ENCODE measurements at regions not wholly inside any gene's neighbourhood (a gene's known extent, or its start where the extent isn't known, plus 50 kb on each side); places are given as distances from the start of the nearest gene placed in this dataset.

GRCh38 chr10:78335371-78335690 lies 301.7 kb downstream of the RPS24 start:
- Mint-ChIP-seq H3K27ac (no peak overlapping the region), H3K27me3 (peaks cover 6 to 40% of the 10 kb centered on the region in 2 donors), H3K36me3 (peaks cover 0 to 4% (median 0%) of the 10 kb centered on the region in 3 donors), H3K9me3 (peaks cover 0 to 5% (median 1%) of the 10 kb centered on the region in 5 donors), H3K4me3 (no peak overlapping the region), H3K4me1 (no peaks in the 10 kb centered on the region)
- ChIA-PET POLR2A (no interaction called here), CTCF (no interaction called here)
- Histone ChIP-seq H3K9me3 (ENCODE audit: low read length) (no peaks in the 10 kb centered on the region), H3K4me1 (ENCODE audit: insufficient read depth, low read length) (no peaks in the 10 kb centered on the region), H3K27me3 (ENCODE audit: insufficient read depth, low read length, poor library complexity, severe bottlenecking) (no peaks in the 10 kb centered on the region), H3K36me3 (ENCODE audit: insufficient read depth, low read length) (no peaks in the 10 kb centered on the region), H3K4me3 (ENCODE audit: low read length) (no peak overlapping the region), H3K27ac (ENCODE audit: low read depth, low read length) (no peak overlapping the region)
- DNase-seq, result no peak

DNA sequence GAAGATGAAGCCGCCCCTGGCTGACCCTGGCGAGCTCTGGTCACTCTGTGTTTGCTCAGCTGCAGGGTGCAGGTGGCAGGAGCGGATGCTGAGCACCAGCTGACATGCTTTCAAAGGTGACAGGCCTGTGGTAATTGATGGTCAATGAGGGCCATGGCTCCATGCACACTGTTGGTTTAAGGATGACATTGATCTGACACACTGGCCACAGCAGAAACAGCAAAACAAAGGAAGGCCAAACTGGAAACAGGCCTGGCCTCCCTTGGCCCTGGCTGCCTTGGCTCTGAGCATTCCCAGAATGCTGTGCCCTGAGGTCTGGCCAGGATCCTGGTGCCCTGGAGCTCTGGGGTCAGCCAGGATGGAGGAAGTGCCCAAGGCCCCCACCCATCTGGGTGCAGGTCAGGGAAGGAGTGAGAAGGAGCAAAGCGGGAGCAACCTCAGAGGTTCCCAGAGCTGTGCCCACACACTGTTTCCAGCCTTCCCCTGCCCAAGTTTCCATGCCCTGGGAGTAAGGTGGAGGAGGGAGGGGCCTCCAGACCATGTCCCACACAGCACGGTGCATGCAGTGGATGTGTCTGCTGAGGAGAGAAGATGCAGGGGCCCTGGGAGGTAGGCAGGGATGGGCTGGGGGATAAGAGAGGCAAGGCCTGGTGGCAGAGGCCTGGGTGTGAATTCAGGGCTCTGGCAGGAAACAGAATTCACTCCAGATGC lies 302.2 kb downstream of the RPS24 start:
- no peak for DNase-seq
- no peaks in the 10 kb centered on the region for H3K4me1 Mint-ChIP-seq
- CTCF ChIA-PET, result no interaction called here
- no peaks in the 10 kb centered on the region for H3K27me3 ChIP-seq (ENCODE audit: insufficient read depth, low read length, poor library complexity, severe bottlenecking)
- H3K27me3 Mint-ChIP-seq, result peaks cover 6 to 37% of the 10 kb centered on the region in 2 donors
- POLR2A ChIA-PET, result no interaction called here
- no peaks in the 10 kb centered on the region for H3K4me1 ChIP-seq (ENCODE audit: insufficient read depth, low read length)
- H3K4me3 Mint-ChIP-seq, result no peak overlapping the region
- H3K36me3 Mint-ChIP-seq, result peaks cover 0 to 4% (median 0%) of the 10 kb centered on the region in 3 donors
- no peaks in the 10 kb centered on the region for H3K9me3 ChIP-seq (ENCODE audit: low read length)
- H3K4me3 ChIP-seq (ENCODE audit: low read length), result no peak overlapping the region
- peaks cover 0 to 5% (median 1%) of the 10 kb centered on the region in 5 donors for H3K9me3 Mint-ChIP-seq
- no peaks in the 10 kb centered on the region for H3K36me3 ChIP-seq (ENCODE audit: insufficient read depth, low read length)
- H3K27ac ChIP-seq (ENCODE audit: low read depth, low read length), result no peak overlapping the region
- H3K27ac Mint-ChIP-seq, result peak overlapping the region in 1 of 8 donors; percentile 25

DNA sequence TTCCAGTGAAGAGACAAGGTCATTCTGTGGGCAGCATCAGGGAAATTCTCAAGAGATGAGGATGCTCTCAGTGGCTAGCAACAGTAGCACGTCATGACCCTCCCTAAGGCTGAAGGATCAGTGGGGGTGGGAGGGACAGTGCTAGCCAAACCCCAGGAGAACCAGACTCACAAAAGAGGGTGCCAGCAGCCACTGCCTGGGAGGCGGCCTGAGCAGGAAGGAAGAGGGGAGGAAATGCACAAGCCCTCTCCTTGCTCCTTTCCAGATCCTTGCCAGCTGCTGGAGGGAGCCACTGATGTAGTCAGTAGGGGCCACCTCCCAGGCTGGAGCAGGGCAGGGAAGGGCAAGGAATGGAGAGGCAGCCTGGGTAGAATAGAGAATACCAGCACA lies 302.7 kb downstream of the RPS24 start:
- no peak overlapping the region for H3K4me3 Mint-ChIP-seq
- no peaks in the 10 kb centered on the region for H3K27me3 ChIP-seq (ENCODE audit: insufficient read depth, low read length, poor library complexity, severe bottlenecking)
- no peaks in the 10 kb centered on the region for H3K36me3 ChIP-seq (ENCODE audit: insufficient read depth, low read length)
- H3K27ac Mint-ChIP-seq, result peak overlapping the region in 1 of 8 donors; percentile 25
- H3K4me1 Mint-ChIP-seq, result no peaks in the 10 kb centered on the region
- peaks cover 0 to 4% (median 0%) of the 10 kb centered on the region in 3 donors for H3K36me3 Mint-ChIP-seq
- H3K27me3 Mint-ChIP-seq, result peaks cover 6 to 31% of the 10 kb centered on the region in 2 donors
- H3K27ac ChIP-seq (ENCODE audit: low read depth, low read length), result no peak overlapping the region
- H3K9me3 ChIP-seq (ENCODE audit: low read length), result no peaks in the 10 kb centered on the region
- POLR2A ChIA-PET, result no interaction called here
- peaks cover 0 to 5% (median 0%) of the 10 kb centered on the region in 5 donors for H3K9me3 Mint-ChIP-seq
- CTCF ChIA-PET, result no interaction called here
- no peaks in the 10 kb centered on the region for H3K4me1 ChIP-seq (ENCODE audit: insufficient read depth, low read length)
- DNase-seq, result no peak
- H3K4me3 ChIP-seq (ENCODE audit: low read length), result no peak overlapping the region

DNA sequence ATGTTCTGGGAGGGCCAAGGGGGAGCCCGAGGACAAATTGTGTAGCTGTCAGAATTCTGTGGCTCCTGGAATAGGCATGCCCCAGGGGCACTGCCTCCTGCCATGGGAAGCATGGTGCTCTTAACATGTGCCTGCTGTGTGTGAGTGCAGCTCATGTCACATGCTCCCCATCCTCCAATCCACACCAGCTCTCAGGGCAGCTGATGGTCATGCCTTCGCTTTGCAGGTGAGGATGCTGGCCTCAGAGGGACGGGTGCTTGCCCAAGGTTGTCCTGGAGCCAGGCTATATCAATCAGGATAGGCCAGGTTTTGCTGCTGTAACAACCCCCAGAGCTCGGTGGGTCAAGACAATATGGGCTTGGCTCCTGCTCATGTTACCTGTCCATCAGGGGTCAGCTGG lies 303.4 kb downstream of the RPS24 start:
- no peak for DNase-seq
- Mint-ChIP-seq H3K27me3 (peaks cover 6 to 25% of the 10 kb centered on the region in 2 donors), H3K27ac (no peak overlapping the region), H3K4me1 (no peaks in the 10 kb centered on the region), H3K36me3 (peaks cover 0 to 4% (median 0%) of the 10 kb centered on the region in 3 donors), H3K4me3 (no peak overlapping the region), H3K9me3 (peaks cover 0 to 5% (median 0%) of the 10 kb centered on the region in 5 donors)
- H3K9me3 ChIP-seq (ENCODE audit: low read length), result no peaks in the 10 kb centered on the region
- no peak overlapping the region for H3K27ac ChIP-seq (ENCODE audit: low read depth, low read length)
- no peaks in the 10 kb centered on the region for H3K4me1 ChIP-seq (ENCODE audit: insufficient read depth, low read length)
- ChIA-PET CTCF (no interaction called here), POLR2A (no interaction called here)
- H3K36me3 ChIP-seq (ENCODE audit: insufficient read depth, low read length), result no peaks in the 10 kb centered on the region
- H3K27me3 ChIP-seq (ENCODE audit: insufficient read depth, low read length, poor library complexity, severe bottlenecking), result no peaks in the 10 kb centered on the region
- H3K4me3 ChIP-seq (ENCODE audit: low read length), result no peak overlapping the region

DNA sequence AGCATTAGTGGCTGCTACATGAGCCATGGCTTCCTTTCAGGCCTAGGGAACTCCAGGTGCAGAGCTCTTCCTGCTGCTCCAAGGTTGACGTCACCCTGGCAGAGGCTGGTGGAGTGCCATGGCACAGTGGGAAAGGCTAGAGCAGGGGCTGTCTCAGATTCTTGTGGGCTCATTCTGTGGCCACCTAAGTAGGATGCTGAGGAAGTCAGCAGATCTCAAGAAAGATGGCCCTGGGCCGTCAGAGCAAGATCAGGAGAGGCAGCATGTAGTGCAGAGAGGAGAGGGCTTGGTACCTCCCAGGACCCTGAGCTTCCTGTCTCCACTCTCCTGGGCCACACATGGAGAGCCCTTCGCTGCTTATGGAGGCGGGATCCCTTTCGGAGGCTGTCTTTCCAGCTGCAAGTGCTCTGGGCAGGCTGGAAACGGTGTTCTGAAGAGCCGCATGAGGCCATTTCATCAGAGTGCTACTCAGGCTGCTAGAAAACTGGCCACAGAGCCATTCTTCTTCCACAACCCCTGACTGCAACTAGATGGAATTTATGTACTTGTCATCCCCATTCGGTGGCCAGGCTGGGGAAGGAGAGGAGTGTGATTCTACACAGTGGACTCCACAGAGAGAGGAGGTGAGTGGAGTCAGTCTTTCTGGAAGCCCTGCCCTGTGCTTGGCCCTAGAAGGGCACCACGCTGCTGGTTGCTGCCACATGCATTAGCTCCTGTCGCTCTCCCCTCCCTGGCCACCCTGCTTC lies 304.2 kb downstream of the RPS24 start:
- ChIA-PET POLR2A (no interaction called here), CTCF (no interaction called here)

DNA sequence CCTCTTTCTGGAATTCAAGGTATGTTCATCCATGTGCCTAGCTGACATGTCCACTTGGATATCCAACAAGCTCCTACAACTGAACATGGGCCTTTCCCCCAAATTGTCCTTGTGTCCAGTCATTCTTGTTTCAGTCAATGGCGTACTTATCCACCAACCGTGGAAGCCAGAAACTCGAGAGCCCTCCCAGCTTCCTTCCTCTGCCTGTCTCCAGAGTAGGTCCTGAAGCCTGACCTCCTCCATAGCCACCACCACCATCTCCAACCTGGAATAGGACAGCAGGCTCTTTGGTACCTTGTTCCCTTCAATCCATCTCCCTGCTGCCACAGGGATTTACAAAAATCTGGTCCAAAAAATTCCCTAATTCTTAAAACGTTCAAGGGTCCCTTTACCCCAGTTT lies 305.1 kb downstream of the RPS24 start:
- Mint-ChIP-seq H3K27me3 (peaks cover 3 to 15% of the 10 kb centered on the region in 2 donors), H3K36me3 (no peaks in the 10 kb centered on the region), H3K4me1 (no peaks in the 10 kb centered on the region), H3K9me3 (peaks cover 0 to under 1% (median 0%) of the 10 kb centered on the region in 5 donors), H3K4me3 (no peak overlapping the region), H3K27ac (no peak overlapping the region)
- ChIA-PET POLR2A (no interaction called here), CTCF (no interaction called here)
- Histone ChIP-seq H3K4me1 (ENCODE audit: insufficient read depth, low read length) (no peaks in the 10 kb centered on the region), H3K27ac (ENCODE audit: low read depth, low read length) (no peak overlapping the region), H3K36me3 (ENCODE audit: insufficient read depth, low read length) (no peaks in the 10 kb centered on the region), H3K27me3 (ENCODE audit: insufficient read depth, low read length, poor library complexity, severe bottlenecking) (no peaks in the 10 kb centered on the region), H3K4me3 (ENCODE audit: low read length) (no peak overlapping the region), H3K9me3 (ENCODE audit: low read length) (no peaks in the 10 kb centered on the region)
- no peak for DNase-seq

More for the DNA sequence above, 304.2 kb downstream of the RPS24 start:
- DNase-seq, result no peak
- no peak overlapping the region for H3K4me3 Mint-ChIP-seq
- Histone ChIP-seq H3K36me3 (ENCODE audit: insufficient read depth, low read length) (no peaks in the 10 kb centered on the region), H3K27me3 (ENCODE audit: insufficient read depth, low read length, poor library complexity, severe bottlenecking) (no peaks in the 10 kb centered on the region), H3K4me3 (ENCODE audit: low read length) (no peak overlapping the region), H3K9me3 (ENCODE audit: low read length) (no peaks in the 10 kb centered on the region), H3K4me1 (ENCODE audit: insufficient read depth, low read length) (no peaks in the 10 kb centered on the region), H3K27ac (ENCODE audit: low read depth, low read length) (no peak overlapping the region)
- peaks cover 0 to 4% (median 0%) of the 10 kb centered on the region in 3 donors for H3K36me3 Mint-ChIP-seq
- H3K27ac Mint-ChIP-seq, result no peak overlapping the region
- H3K9me3 Mint-ChIP-seq, result peaks cover 0 to 5% (median 0%) of the 10 kb centered on the region in 5 donors
- H3K27me3 Mint-ChIP-seq, result peaks cover 4 to 17% of the 10 kb centered on the region in 2 donors
- H3K4me1 Mint-ChIP-seq, result no peaks in the 10 kb centered on the region

DNA sequence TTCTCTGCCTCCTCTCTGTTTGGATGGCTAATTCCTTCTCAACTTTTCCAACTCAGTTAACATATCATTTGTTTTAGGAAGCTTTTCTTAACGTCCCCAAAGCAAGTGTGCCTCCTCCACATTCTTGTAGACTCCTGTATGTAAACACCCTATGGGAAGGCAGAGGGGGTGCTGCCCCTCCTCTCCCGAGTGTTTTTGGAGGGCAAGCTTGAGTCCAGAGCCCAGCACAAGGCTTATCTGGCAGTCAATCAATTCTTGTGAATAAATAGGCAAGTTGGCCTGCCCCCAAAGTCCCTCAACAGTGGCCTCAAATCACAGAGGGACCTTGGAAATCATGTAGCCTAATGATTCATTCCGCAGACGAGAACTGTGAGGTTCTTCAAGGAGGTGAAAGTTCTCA lies 305.6 kb downstream of the RPS24 start:
- H3K27ac Mint-ChIP-seq, result no peak overlapping the region

DNA sequence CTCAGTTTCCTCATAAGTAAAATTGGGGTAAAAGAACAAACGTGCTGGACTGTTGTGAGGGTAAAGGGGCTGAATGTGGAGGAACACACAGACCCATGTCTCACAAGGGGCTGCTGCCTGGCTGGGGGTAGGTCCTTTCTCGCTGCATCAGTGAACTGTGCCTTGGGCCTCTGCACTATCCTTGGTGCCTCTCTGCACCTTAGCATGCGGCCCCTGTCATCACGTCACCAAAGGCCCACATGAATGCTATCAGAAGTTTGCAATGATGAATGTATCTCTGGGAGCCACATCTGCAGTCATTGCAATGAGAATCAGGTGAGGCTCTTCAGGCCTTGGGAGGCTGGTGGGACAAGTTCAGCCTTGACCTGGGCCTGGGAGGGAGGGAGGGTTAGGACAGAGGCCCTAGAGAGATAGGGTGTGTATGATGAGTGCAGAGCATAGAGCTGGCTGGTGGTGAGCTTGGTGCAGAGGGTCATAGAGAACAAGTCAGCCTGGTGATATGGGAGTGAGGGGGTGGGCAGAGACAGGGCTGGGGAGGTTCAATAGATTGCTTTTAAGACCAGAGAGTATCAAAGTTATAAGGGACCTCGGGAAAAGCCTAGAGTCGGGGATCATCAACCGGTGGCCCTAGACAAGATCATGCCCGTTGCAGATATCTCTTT lies 308.4 kb downstream of the RPS24 start:
- Mint-ChIP-seq H3K9me3 (no peaks in the 10 kb centered on the region), H3K27me3 (peaks cover 7 to 11% of the 10 kb centered on the region in 2 donors), H3K36me3 (no peaks in the 10 kb centered on the region), H3K4me1 (no peaks in the 10 kb centered on the region), H3K4me3 (no peak overlapping the region), H3K27ac (no peak overlapping the region)
- ChIA-PET CTCF (no interaction called here), POLR2A (no interaction called here)
- Histone ChIP-seq H3K27me3 (ENCODE audit: insufficient read depth, low read length, poor library complexity, severe bottlenecking) (no peaks in the 10 kb centered on the region), H3K4me3 (ENCODE audit: low read length) (no peak overlapping the region), H3K36me3 (ENCODE audit: insufficient read depth, low read length) (no peaks in the 10 kb centered on the region), H3K4me1 (ENCODE audit: insufficient read depth, low read length) (no peaks in the 10 kb centered on the region), H3K9me3 (ENCODE audit: low read length) (no peaks in the 10 kb centered on the region), H3K27ac (ENCODE audit: low read depth, low read length) (no peak overlapping the region)
- DNase-seq, result no peak

More for the DNA sequence above, 305.6 kb downstream of the RPS24 start:
- CTCF ChIA-PET, result no interaction called here
- H3K27me3 Mint-ChIP-seq, result peaks cover 3 to 15% of the 10 kb centered on the region in 2 donors
- Histone ChIP-seq H3K27ac (ENCODE audit: low read depth, low read length) (no peak overlapping the region), H3K4me1 (ENCODE audit: insufficient read depth, low read length) (no peaks in the 10 kb centered on the region), H3K9me3 (ENCODE audit: low read length) (no peaks in the 10 kb centered on the region), H3K27me3 (ENCODE audit: insufficient read depth, low read length, poor library complexity, severe bottlenecking) (no peaks in the 10 kb centered on the region), H3K4me3 (ENCODE audit: low read length) (no peak overlapping the region), H3K36me3 (ENCODE audit: insufficient read depth, low read length) (no peaks in the 10 kb centered on the region)
- no peak for DNase-seq
- H3K4me1 Mint-ChIP-seq, result no peaks in the 10 kb centered on the region
- H3K9me3 Mint-ChIP-seq, result no peaks in the 10 kb centered on the region
- no peak overlapping the region for H3K4me3 Mint-ChIP-seq
- no peaks in the 10 kb centered on the region for H3K36me3 Mint-ChIP-seq
- POLR2A ChIA-PET, result no interaction called here

All from CD8-positive, alpha-beta memory T cell (primary cell).